ENCODE measurements at regions not wholly inside any gene's neighbourhood (a gene's known extent, or its start where the extent isn't known, plus 50 kb on each side); places are given as distances from the start of the nearest gene placed in this dataset.
"Not testable (repeated sequence)": the region's sequence is repeated elsewhere in the genome, so short reads cannot be mapped to it uniquely, and the experiment has no call there.

DNA sequence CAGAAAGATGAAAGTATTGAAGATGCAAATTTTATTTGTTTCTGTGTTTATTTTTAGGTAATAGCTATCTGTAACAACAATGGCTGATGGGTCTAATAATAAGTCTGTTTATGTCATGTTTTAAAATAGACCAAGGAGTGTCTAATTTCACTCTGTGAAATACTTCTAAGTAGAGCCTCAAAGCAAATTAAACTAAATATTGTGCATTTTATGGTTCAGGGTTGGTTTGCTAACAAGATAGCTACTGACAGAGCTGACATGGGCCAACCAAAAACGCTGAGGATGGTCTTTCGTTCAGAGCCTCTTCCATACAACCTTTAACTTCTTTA is 437.6 kb upstream of the CTSO start:
- no peak for DNase-seq

- no peak for DNase-seq
Measured at GRCh38 chr4:156390599-156391324, 437.1 kb upstream of the CTSO start.

- DNase-seq = no peak
Measured at GRCh38 chr4:156388826-156389225, 435.2 kb upstream of the CTSO start.

DNA sequence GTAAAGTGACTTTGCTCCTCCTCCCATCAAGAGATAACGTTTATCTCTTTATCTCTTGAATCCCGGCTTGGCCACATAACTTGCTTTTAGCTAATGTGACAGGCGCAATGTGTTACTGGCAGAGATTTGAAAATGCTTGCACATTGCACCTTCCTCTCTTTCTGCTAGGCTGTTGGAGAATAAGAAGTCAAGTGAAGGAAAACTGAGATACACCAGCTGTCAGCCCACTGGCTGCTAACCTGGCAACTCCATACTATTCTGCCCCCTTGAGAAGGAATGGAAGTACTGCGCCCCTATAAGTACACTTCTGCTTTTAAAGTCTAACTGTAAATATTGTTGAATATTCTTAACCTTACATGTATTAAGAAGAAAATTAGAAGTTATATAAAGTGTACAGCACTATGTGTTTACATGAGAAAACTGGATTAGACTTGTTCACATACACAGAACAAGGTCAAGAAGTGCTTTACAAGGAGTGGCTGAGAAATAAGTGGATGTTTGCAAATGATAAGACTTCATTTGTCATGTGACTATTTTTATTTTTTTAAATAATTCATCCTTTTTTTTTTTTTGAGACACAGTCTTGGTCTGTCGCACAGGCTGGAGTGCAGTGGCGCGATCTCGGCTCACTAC is 424.5 kb upstream of the CTSO start:
- peak; percentile 7 to 12 for DNase-seq

GRCh38 chr4:156377036-156377710 is 423.5 kb upstream of the CTSO start:
- DNase-seq = no peak

- DNase-seq = no peak
Measured at GRCh38 chr4:156374894-156375293, 421.2 kb upstream of the CTSO start.

- no peak for DNase-seq
Measured at GRCh38 chr4:156374069-156374468, 420.4 kb upstream of the CTSO start.

DNA sequence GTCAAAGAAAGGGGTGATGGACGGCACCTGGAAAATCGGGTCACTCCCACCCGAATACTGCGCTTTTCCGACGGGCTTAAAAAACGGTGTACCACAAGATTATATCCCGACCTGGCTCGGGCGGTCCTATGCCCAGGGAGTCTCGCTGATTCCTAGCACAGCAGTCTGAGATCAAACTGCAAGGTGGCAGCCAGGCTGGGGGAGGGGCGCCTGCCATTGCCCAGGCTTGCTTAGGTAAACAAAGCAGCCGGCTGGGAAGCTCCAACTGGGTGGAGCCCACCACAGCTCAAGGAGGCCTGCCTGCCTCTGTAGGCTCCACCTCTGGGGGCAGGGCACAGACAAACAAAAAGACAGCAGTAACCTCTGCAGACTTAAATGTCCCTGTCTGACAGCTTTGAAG is 413.8 kb upstream of the CTSO start:
- DNase-seq = not testable (repeated sequence)

DNA sequence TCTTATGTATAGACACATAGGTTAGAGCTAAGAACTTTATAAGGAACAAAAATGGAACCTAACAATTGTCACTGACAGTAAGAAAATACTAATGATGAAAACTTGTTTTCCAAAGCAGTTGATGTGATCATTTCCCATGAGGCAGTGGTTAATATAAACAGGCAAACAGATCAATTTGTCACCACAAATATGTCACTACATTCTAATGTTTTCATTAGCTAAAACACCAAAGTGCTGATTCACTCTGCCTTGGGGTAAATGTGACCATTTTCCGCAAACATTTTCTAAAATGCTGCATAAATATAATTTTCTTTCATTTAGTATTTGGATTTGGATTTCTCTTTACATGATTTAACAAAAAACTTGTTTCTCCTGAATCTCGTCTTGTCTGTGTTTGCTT is 408.9 kb upstream of the CTSO start:
- no peak for DNase-seq

GRCh38 chr4:156347412-156348075 is 393.9 kb upstream of the CTSO start:
- no peak for DNase-seq

DNA sequence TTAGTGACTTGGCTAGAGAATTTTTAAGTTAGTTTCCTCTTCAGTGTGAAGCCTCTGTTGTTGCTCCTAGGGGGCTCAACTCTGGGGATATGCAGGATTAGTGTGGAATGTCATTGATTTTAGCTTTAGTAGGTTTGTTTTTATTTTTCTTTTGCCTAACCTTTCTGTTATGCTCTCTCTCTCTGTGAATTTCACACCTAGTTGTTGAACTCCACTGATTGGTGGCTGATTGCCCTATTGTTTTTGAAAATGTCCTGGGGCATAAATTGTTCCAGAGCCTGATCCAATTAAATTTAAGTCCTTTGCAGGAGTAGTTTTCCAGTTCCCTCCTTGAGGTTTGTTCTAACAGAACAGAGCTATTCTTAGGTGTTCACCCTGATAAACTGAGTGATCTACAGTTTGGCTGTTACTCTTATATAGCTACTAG is 393.3 kb upstream of the CTSO start:
- DNase-seq = no peak

DNA sequence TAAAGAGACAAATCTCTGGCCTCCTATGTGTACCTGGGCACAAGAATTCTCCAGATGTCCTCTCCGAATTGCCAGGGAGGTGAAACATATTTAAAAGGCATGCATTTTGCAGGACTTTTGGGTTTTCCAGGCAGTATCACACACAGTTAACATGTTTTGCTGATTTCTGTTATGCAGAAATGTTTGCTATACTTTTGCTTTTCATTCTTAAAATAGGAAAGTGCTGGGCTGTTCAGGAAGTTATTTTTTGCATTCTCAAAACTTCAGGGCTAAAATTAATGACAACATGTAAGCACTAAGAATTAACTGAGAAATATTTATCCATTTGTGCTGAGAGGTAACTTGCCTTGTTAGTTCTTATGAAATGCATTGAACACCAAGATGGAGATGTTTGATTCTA is 390.7 kb upstream of the CTSO start:
- no peak for DNase-seq

DNA sequence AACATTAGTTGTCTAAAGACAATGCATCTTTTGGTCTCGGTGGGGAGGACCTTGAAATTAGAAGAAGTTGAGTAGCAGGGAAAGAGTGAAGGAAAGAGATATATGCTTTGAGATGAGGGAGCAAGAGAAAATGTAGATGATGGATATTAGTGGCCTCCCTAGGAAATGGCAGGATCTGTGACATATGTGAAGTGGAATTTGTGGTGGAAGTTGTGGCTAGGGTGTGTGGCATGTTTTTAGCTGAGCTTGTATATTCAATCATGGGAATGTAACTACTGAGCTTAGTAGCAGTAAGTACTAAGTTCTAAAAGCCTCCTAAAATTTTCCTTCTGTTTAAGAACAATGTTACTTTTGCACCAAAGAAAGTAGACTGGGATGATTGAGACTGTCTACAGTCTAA is 382.8 kb upstream of the CTSO start:
- no peak for DNase-seq

- DNase-seq = no peak
Measured at GRCh38 chr4:156335721-156336120, 382.1 kb upstream of the CTSO start.

GRCh38 chr4:156330436-156331031 is 376.9 kb upstream of the CTSO start:
- DNase-seq = peak in 1 of 2 experiments; percentile 8

DNA sequence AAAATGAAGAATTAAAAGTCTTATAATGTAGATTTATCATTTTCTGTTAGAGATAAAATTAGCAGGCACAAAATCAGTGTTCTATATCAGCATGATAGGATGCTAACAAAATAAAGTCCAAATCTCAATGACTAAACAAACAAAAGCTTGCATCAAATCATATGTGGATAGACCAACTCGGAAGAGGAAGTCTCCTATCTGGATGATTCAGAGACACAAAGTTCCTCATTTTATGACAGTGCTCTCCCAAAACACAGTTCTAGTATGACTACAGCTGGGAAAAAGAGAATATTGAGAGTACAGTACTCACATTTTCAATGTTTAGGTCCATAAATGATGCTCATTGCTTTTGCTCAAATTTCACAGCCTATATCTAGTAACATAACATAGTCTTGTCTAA is 376.1 kb upstream of the CTSO start:
- DNase-seq = no peak

DNA sequence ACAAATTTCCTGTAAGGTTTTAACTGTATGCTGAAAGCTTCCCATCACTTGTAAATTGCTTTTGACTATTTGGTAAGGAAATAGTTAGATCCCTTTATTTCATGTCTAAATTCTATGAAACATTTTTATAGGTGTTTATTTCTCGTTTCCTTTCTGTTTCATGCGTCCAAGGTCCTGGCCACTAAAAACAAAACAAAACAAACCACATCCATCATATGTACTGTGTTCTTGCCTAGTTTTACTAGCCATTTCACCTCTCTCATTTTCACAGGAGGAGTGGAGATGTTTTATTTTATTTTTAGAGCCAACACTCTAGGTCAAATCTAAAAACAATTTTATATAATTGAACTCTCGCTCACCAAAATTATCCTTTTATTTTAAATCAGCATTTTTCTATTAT is 375.2 kb upstream of the CTSO start:
- no peak for DNase-seq

DNA sequence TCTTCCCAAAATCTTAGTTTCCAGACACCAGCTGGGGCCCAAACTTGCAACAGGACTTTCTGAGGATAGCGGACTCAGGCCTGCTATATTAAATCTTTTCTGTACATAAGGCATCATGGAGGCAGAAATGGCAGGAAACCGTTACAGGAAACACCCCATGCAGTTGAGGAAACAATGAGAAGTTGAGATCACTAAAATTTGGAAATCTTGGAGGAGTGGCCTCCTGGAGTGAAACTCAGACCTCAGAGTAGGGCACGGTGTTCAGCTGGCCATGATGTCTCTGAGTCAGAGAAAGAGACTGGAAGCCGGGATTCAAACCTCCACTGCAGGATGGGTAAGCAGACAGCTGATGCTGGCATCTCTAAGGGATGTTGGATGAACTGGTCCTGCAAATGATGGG is 372.6 kb upstream of the CTSO start:
- DNase-seq = no peak

DNA sequence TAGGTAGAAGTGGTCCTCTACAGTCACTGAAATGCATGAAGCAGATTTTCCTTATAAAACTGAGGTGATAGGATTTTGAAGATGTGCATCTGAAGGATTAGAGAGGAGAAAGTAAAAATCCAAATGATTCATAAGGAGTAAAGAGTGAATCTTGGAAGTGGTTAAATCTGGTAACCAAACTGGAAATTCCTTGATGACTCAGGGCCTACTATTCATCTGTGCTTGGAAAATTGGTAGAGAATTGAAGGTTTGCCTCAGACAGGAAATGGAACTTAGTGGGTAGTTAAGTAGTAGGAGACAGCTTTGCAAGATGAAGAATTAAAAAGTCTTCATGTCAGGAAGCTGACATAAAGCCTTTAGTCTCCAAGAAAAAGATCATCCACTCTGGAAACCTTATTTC is 368.9 kb upstream of the CTSO start:
- DNase-seq = no peak

DNA sequence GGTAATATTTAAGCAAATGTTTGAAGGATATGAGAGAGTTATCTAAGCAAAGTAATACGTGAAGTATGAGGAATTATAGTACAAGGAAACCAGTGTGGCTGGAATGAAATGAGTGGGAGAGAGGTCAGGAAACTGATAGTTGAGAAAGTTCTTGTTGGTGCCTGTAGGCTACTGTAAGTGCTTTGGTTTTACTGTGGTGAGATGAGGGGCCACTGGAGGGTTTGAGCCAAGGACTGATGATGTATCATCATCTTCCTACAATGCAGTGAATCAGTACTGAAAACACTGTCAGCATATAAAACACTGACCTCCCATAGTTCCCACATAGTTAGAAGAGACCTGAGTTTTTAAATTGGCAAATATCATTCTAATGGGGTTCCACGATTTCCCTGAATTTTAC is 367.5 kb upstream of the CTSO start:
- no peak for DNase-seq

GRCh38 chr4:156313497-156313896 is 359.8 kb upstream of the CTSO start:
- DNase-seq = no peak

DNA sequence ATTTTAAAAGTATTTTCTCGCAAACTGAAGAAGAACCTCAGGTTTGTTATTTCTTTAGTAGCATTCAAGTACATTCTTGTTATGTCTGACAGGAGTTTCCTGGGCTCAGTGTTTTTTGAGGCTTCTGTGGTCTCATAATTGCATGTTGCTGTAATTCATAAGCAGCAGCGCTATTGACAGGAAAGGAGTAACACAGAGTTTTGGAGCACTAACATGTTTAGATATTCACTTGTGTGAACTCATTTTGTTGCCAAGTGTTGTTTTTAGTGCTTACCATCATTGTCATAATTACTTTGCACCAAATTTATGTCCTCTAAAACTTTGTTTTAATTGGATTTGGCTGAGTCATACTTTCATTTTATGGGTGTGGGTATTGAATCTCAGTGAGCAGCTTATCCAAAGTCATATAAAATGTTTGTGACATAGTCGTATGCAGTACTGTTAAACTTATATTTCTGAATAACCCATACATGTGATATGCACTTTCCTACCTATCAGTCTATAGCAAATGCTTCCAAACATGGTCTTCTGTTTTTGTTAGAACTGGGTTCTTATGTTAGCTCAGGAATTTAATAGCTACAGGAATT is 358.7 kb upstream of the CTSO start:
- no peak for DNase-seq

DNA sequence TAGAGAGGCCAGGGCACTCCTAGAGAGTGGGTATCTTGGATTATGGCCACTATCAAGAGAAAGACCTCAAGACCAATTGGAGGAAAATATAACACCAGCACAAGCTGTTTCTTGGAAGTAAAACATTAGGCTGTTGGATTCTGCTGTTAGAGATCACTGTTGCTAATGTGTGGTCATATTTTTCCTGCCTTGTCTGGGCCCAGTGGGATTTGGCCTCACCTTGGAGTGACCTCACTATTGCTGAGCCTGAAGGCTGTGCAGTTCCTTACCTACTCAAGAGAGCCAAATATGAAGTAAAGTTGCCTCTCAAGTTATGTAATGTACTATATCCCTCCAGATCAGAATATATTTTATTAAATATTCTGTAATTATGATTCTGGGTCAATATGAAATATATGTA is 355.4 kb upstream of the CTSO start:
- DNase-seq = no peak

Measured in NCI-H2081 (cell line).